B cell (primary cell): ENCODE measurements at regions not wholly inside any gene's neighbourhood (a gene's known extent, or its start where the extent isn't known, plus 50 kb on each side); places are given as distances from the start of the nearest gene placed in this dataset.

Experiments
- ATAC-seq: fragments of 200-7000 bp; cut with Tn5 transposase; one replicate; pipeline ENCODE4 v1.10.0; 2021; ENCODE audit warnings: low read depth, mild to moderate bottlenecking, moderate number of reproducible peaks, moderate library complexity
- CTCF ChIA-PET: fragments of 350-600 bp; sonication (Branson Sonifier 250); formaldehyde crosslinking; loops from one replicate; lab custom pipeline; 2021; ENCODE audit warnings: antibody characterized with exemption, inconsistent platforms; lab: Charles Lee
- POLR2A ChIA-PET: fragments of 350-600 bp; sonication (Branson Sonifier 250); formaldehyde crosslinking; loops from one replicate; lab custom pipeline; 2021; ENCODE audit warnings: antibody characterized with exemption; lab: Charles Lee
- DNase-seq: peaks from one replicate; pipeline ENCODE4 v3.0.0; 2013
- H2AFZ ChIP-seq: 2 replicates; pipeline ENCODE4 v1.6.1; 2012; ENCODE audit warnings: mild to moderate bottlenecking, low read depth, low read length; ENCODE audit not compliant: insufficient read depth, poor library complexity, severe bottlenecking
- H3K27ac ChIP-seq, 2 donors: 1 replicate in 1 of 2; 2 replicates in 1 of 2; pipeline ENCODE4 v1.5.1; 2012 to 2013; ENCODE audit warnings: low read length in 2 of 2, mild to moderate bottlenecking in 2 of 2, moderate library complexity in 1 of 2
- H3K27me3 ChIP-seq, 4 experiments: fragments of 200-600 bp in 1 of 4; sonication (generic) in 1 of 4; replicated peaks in 1 of 4; 1 replicate in 2 of 4; 2 replicates in 2 of 4; pipeline versions ENCODE4 v1.6.1 to v1.7.0; 2013 to 2016; ENCODE audit warnings: low read length in 3 of 4, mild to moderate bottlenecking in 2 of 4, mixed read lengths in 1 of 4, moderate library complexity in 1 of 4; ENCODE audit not compliant: insufficient read depth in 4 of 4, control insufficient read depth in 3 of 4; ENCODE audit errors: control extremely low read depth in 1 of 4
- H3K36me3 ChIP-seq, 2 experiments: replicated peaks in 1 of 2; 1 replicate in 1 of 2; 2 replicates in 1 of 2; pipeline versions ENCODE4 v1.6.1 to v1.7.1; 2013; ENCODE audit warnings: low read length in 1 of 2; ENCODE audit not compliant: insufficient read depth in 2 of 2, control insufficient read depth in 1 of 2; ENCODE audit errors: control extremely low read depth in 1 of 2, extremely low read depth in 1 of 2
- H3K4me1 ChIP-seq, 2 donors: fragments of 200-600 bp in 1 of 2; sonication (generic) in 1 of 2; 1 replicate in 1 of 2; 2 replicates in 1 of 2; pipeline versions ENCODE4 v1.5.1 to v1.6.1; 2013 to 2017; ENCODE audit warnings: low read length in 2 of 2; ENCODE audit not compliant: control insufficient read depth in 2 of 2, insufficient read depth in 2 of 2
- H3K4me2 ChIP-seq: replicated peaks from 2 replicates; pipeline ENCODE3; 2012; ENCODE audit warnings: mild to moderate bottlenecking, low read depth, low read length; ENCODE audit not compliant: poor library complexity, severe bottlenecking
- H3K4me3 ChIP-seq, 5 experiments: fragments of 200-600 bp in 1 of 5; sonication (generic) in 1 of 5; 1 replicate in 3 of 5; 2 replicates in 2 of 5; pipeline versions ENCODE4 v1.5.1 to v1.7.0; 2011 to 2016; ENCODE audit warnings: low read length in 4 of 5, mild to moderate bottlenecking in 4 of 5, low read depth in 2 of 5, control low read depth in 1 of 5, moderate library complexity in 1 of 5; ENCODE audit not compliant: insufficient read depth in 1 of 5; ENCODE audit errors: control extremely low read depth in 1 of 5, extremely low read depth in 1 of 5
- H3K79me2 ChIP-seq: fragments of 200-600 bp; sonication (generic); one replicate; pipeline ENCODE4 v1.6.0; 2016; ENCODE audit warnings: low read length; ENCODE audit not compliant: control insufficient read depth, insufficient read depth
- H3K9ac ChIP-seq: fragments of 200-600 bp; sonication (generic); 2 replicates; pipeline ENCODE4 v1.6.1; 2017; ENCODE audit warnings: mild to moderate bottlenecking, low read length, moderate library complexity
- H3K9me3 ChIP-seq, 3 donors: one replicate each; pipeline versions ENCODE4 v1.6.1 to v1.7.1; 2013; ENCODE audit warnings: low read length in 2 of 3; ENCODE audit not compliant: control insufficient read depth in 2 of 3, insufficient read depth in 1 of 3; ENCODE audit errors: control extremely low read depth in 1 of 3
- H4K20me1 ChIP-seq: 2 replicates; pipeline ENCODE4 v1.6.0; 2012; ENCODE audit warnings: mild to moderate bottlenecking, low read length; ENCODE audit not compliant: insufficient read depth, control insufficient read depth, poor library complexity, severe bottlenecking
- H3K27ac Mint-ChIP-seq: one replicate; pipeline ENCODE4 v1.8.0; 2021; ENCODE audit warnings: mixed read lengths
- H3K27me3 Mint-ChIP-seq: one replicate; pipeline ENCODE4 v1.8.0; 2021; ENCODE audit warnings: mixed read lengths
- H3K4me1 Mint-ChIP-seq: one replicate; pipeline ENCODE4 v1.8.0; 2021; ENCODE audit warnings: mixed read lengths
- H3K4me3 Mint-ChIP-seq: one replicate; pipeline ENCODE4 v1.8.0; 2021; ENCODE audit warnings: mixed read lengths
- H3K9me3 Mint-ChIP-seq: one replicate; pipeline ENCODE4 v1.8.0; 2022; ENCODE audit warnings: mixed read lengths; ENCODE audit not compliant: insufficient read depth
- EZH2 ChIP-seq: IDR thresholded peaks from 2 replicates; pipeline ENCODE4 v1.6.1; 2012; ENCODE audit warnings: borderline replicate concordance, low read depth, mild to moderate bottlenecking, moderate library complexity, low read length; ENCODE audit not compliant: insufficient read depth, poor library complexity, severe bottlenecking
- WGBS: methylation state at CpG from one replicate; pipeline ENCODE4 v1.1.5; 2013; ENCODE audit warnings: missing lambda C conversion rate; ENCODE audit not compliant: insufficient coverage; 5-methylcytosine and 5-hydroxymethylcytosine counted together
- intact Hi-C: fragments of 100-400 bp; cut with micrococcal nuclease; formaldehyde crosslinking; loops from one replicate; pipeline ENCODE4 v1.10.0; 2022
- TF ChIP-seq, protein P1 (sequence below): fragments of 200-600 bp; IDR thresholded peaks from one replicate; pipeline ENCODE4 v1.8.0; 2022; ENCODE audit warnings: antibody characterized with exemption, mild to moderate bottlenecking

DNA sequence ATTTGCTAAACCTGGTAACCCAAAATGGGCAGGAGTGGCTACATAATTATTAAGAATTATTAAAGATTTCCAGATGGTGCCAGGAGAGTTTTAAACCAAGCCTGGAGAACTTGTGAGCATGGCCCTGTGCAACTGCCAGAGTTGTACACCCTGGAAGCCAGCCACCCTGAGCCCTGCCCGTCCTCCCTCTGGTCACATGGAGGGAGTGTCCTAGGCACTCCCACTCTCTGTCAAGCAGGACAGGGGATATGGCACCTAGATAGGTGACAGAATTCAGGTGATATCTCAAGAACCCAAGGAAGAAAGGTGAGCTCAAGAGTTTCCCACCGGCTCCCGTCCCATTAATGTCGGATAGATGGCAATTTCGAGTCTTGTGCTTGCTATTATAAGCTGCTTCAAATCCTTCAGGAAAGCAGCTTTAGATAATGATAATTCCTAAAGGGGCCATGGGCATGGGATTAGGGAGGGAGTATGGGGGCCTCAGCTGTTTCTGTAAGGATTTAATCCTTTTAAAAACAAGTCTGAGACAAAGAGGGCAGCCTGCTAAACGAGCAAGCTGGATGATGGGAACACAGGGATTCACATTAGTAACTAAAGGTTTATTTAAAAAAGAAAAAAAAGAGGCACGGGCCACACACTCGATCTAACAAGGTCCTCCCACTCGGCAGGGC, 169.1 kb downstream of the BMP7 start:
- H3K27me3 ChIP-seq: no peaks in the 10 kb centered on the region
- no peak overlapping the region for H3K27ac ChIP-seq
- Mint-ChIP-seq H3K27me3 (no peaks in the 10 kb centered on the region), H3K9me3 (no peaks in the 10 kb centered on the region), H3K27ac (no peak overlapping the region), H3K4me1 (peaks cover under 1% of the 10 kb centered on the region), H3K4me3 (no peak overlapping the region)
- H3K36me3 ChIP-seq: no peaks in the 10 kb centered on the region
- WGBS: 80% methylated on average over 6 of the region's 9 CpGs
- TF ChIP-seq, protein P1, sequence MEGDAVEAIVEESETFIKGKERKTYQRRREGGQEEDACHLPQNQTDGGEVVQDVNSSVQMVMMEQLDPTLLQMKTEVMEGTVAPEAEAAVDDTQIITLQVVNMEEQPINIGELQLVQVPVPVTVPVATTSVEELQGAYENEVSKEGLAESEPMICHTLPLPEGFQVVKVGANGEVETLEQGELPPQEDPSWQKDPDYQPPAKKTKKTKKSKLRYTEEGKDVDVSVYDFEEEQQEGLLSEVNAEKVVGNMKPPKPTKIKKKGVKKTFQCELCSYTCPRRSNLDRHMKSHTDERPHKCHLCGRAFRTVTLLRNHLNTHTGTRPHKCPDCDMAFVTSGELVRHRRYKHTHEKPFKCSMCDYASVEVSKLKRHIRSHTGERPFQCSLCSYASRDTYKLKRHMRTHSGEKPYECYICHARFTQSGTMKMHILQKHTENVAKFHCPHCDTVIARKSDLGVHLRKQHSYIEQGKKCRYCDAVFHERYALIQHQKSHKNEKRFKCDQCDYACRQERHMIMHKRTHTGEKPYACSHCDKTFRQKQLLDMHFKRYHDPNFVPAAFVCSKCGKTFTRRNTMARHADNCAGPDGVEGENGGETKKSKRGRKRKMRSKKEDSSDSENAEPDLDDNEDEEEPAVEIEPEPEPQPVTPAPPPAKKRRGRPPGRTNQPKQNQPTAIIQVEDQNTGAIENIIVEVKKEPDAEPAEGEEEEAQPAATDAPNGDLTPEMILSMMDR: no peak
- TF ChIP-seq EZH2: no peak
- DNase-seq: no peak
- no peaks in the 10 kb centered on the region for H3K9me3 ChIP-seq
- H3K4me2 ChIP-seq: no peak overlapping the region
- H2AFZ ChIP-seq: no peak overlapping the region
- ChIA-PET CTCF (no interaction called here), POLR2A (no interaction called here)
- no peak for ATAC-seq
- no peak overlapping the region for H3K4me3 ChIP-seq
- intact Hi-C loops: loop anchor here (10.0 kb wide), 1 partner anchor 1107 kb away; no protein-coding TSS in a partner anchor
- H3K4me1 ChIP-seq: peaks cover 0 to under 1% of the 10 kb centered on the region in 2 donors
- H3K9ac ChIP-seq: no peak overlapping the region
- no peaks in the 10 kb centered on the region for H3K79me2 ChIP-seq
- no peaks in the 10 kb centered on the region for H4K20me1 ChIP-seq

DNA sequence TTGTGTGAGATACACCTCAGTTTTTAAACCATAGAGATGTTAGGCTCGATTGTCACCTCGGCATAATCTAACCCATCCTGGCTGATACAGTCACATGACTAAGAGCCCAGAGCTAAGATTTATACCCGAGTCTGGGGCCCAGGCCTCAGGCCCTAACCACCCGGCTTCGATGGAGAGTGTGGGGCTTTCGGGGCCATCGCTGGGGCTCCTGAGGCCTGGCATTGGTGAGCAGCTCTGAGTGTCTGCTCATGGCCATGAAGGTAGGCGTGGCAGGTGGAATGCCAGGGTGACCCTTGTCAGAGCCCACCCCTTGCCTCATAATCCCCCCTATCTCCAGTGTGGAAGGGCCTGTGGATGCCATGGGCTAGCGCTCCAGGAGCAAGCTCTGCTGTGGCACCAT, 164.3 kb downstream of the BMP7 start:
- no peaks in the 10 kb centered on the region for H3K9me3 Mint-ChIP-seq
- ATAC-seq (no peak), DNase-seq (no peak)
- Histone ChIP-seq H2AFZ (no peak overlapping the region), H3K79me2 (no peaks in the 10 kb centered on the region), H4K20me1 (no peaks in the 10 kb centered on the region), H3K36me3 (no peaks in the 10 kb centered on the region), H3K27ac (no peak overlapping the region), H3K9ac (no peak overlapping the region), H3K4me1 (no peaks in the 10 kb centered on the region), H3K27me3 (no peaks in the 10 kb centered on the region), H3K4me3 (no peak overlapping the region), H3K9me3 (peaks cover 0 to 3% (median 0%) of the 10 kb centered on the region in 3 donors), H3K4me2 (no peak overlapping the region)
- ChIA-PET CTCF (no interaction called here), POLR2A (no interaction called here)
- no peak overlapping the region for H3K4me3 Mint-ChIP-seq
- no peak for TF ChIP-seq EZH2
- TF ChIP-seq, protein P1: no peak
- WGBS: 93% methylated on average over 9 of the region's 9 CpGs
- H3K27me3 Mint-ChIP-seq: peaks cover 14% of the 10 kb centered on the region
- no peaks in the 10 kb centered on the region for H3K4me1 Mint-ChIP-seq
- H3K27ac Mint-ChIP-seq: no peak overlapping the region
- intact Hi-C loops: no loop called here
